ENCODE measurements at regions not wholly inside any gene's neighbourhood (a gene's known extent, or its start where the extent isn't known, plus 50 kb on each side); places are given as distances from the start of the nearest gene placed in this dataset.

DNA sequence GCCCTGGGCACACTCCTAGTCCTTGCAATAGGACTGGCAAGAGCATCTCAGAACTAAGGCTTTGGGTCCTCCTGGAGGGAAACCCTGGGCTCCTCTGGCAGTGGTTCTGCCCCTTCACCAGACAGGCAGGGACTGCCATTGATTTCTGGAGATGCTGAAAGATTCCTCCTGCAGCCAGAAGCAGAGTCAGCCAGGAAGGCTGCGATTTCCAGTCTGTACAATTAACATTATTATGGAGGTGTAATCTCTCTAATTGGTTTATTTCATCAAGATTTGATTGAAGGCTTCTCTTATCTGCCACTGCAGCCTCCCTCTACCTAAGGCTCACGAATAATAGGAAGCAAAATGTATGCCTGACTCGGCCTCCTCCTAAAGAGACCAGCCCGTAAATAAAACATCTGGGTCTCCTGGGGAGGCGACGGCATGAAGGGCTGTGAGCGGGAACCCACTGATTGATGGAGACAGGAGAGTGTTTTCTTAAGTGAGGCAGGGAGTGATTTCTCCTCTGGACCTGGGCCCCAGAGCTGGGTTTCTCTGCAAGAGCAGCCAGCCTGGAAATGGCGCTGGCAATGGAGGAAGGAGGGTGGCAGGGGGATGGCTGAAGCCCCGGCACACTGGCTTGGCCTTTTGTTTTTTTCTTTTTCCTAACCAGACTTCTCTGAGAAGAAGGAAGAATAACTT lies 689.6 kb downstream of the DHX35 start:
- no peaks in the 10 kb centered on the region for H3K79me2 ChIP-seq (ENCODE audit: insufficient read depth, low read length)
- H3K4me2 ChIP-seq (ENCODE audit: insufficient read depth, low read length): no peak overlapping the region
- no peaks in the 10 kb centered on the region for H3K36me3 ChIP-seq (ENCODE audit: insufficient read depth, low read length)
- H3K27me3 ChIP-seq (ENCODE audit: insufficient read depth, low read length): no peaks in the 10 kb centered on the region
- H2AFZ ChIP-seq (ENCODE audit: low read length): no peak overlapping the region
- no peak overlapping the region for H3K27ac ChIP-seq (ENCODE audit: low read depth, low read length)
- no peak for DNase-seq (ENCODE audit: insufficient read length, low spot score, missing footprints)
- no peaks in the 10 kb centered on the region for H4K20me1 ChIP-seq (ENCODE audit: insufficient read depth, low read length)
- H3K4me3 ChIP-seq (ENCODE audit: insufficient read depth, low read length): no peak overlapping the region
- no peaks in the 10 kb centered on the region for H3K4me1 ChIP-seq (ENCODE audit: insufficient read depth, low read length)
- H3K9me3 ChIP-seq (ENCODE audit: low read depth, low read length): no peaks in the 10 kb centered on the region
- TF ChIP-seq, protein P1, sequence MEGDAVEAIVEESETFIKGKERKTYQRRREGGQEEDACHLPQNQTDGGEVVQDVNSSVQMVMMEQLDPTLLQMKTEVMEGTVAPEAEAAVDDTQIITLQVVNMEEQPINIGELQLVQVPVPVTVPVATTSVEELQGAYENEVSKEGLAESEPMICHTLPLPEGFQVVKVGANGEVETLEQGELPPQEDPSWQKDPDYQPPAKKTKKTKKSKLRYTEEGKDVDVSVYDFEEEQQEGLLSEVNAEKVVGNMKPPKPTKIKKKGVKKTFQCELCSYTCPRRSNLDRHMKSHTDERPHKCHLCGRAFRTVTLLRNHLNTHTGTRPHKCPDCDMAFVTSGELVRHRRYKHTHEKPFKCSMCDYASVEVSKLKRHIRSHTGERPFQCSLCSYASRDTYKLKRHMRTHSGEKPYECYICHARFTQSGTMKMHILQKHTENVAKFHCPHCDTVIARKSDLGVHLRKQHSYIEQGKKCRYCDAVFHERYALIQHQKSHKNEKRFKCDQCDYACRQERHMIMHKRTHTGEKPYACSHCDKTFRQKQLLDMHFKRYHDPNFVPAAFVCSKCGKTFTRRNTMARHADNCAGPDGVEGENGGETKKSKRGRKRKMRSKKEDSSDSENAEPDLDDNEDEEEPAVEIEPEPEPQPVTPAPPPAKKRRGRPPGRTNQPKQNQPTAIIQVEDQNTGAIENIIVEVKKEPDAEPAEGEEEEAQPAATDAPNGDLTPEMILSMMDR (IDR thresholded peaks at IDR 0.05; ENCODE audit: extremely low read depth, low read depth, low read length): no peak

DNA sequence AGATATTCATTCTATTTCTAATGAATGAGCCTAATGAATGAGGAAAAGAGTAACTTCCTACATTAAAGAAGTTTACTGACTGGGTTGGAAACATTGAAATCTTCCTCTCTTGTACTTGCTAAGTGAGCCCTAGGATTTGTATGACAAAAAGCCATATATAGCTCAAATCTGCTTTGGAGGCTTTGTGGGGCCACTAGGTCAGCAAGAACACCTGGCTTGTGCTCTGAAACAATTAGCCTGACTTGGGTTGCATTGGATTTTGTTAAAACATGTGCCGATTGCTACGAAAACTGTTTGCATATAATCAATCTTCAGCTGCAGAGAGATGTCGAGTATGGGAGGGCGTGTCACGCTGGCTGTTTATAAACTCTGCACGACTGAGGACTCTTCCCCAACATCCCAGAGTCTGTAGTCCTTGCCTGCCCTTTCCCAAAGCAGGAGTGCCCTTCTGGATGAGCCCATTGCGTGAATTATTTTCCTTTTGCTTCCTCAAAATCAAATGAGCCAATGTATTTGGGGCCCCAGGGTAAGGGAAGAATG lies 684.8 kb downstream of the DHX35 start:
- Histone ChIP-seq H3K4me3 (ENCODE audit: insufficient read depth, low read length) (no peak overlapping the region), H3K79me2 (ENCODE audit: insufficient read depth, low read length) (no peaks in the 10 kb centered on the region), H3K9me3 (ENCODE audit: low read depth, low read length) (no peaks in the 10 kb centered on the region), H3K4me1 (ENCODE audit: insufficient read depth, low read length) (no peaks in the 10 kb centered on the region), H3K36me3 (ENCODE audit: insufficient read depth, low read length) (no peaks in the 10 kb centered on the region), H3K4me2 (ENCODE audit: insufficient read depth, low read length) (no peak overlapping the region), H2AFZ (ENCODE audit: low read length) (no peak overlapping the region), H3K27me3 (ENCODE audit: insufficient read depth, low read length) (no peaks in the 10 kb centered on the region), H4K20me1 (ENCODE audit: insufficient read depth, low read length) (no peaks in the 10 kb centered on the region), H3K27ac (ENCODE audit: low read depth, low read length) (no peak overlapping the region)
- no peak for DNase-seq (ENCODE audit: insufficient read length, low spot score, missing footprints)
- TF ChIP-seq, protein P1 (IDR thresholded peaks at IDR 0.05; ENCODE audit: extremely low read depth, low read depth, low read length): no peak

GRCh38 chr20:39645131-39645530 lies 683.0 kb downstream of the DHX35 start:
- Histone ChIP-seq H3K9me3 (ENCODE audit: low read depth, low read length) (no peaks in the 10 kb centered on the region), H3K27ac (ENCODE audit: low read depth, low read length) (no peak overlapping the region), H3K4me1 (ENCODE audit: insufficient read depth, low read length) (no peaks in the 10 kb centered on the region)

GRCh38 chr20:39643292-39643691 lies 681.1 kb downstream of the DHX35 start:
- Histone ChIP-seq H3K36me3 (ENCODE audit: insufficient read depth, low read length) (no peaks in the 10 kb centered on the region), H2AFZ (ENCODE audit: low read length) (no peak overlapping the region), H3K9me3 (ENCODE audit: low read depth, low read length) (no peaks in the 10 kb centered on the region), H3K27me3 (ENCODE audit: insufficient read depth, low read length) (no peaks in the 10 kb centered on the region), H3K4me2 (ENCODE audit: insufficient read depth, low read length) (no peak overlapping the region), H3K4me1 (ENCODE audit: insufficient read depth, low read length) (no peaks in the 10 kb centered on the region), H4K20me1 (ENCODE audit: insufficient read depth, low read length) (no peaks in the 10 kb centered on the region), H3K79me2 (ENCODE audit: insufficient read depth, low read length) (no peaks in the 10 kb centered on the region), H3K27ac (ENCODE audit: low read depth, low read length) (no peak overlapping the region), H3K4me3 (ENCODE audit: insufficient read depth, low read length) (no peak overlapping the region)
- TF ChIP-seq, protein P1 (IDR thresholded peaks at IDR 0.05; ENCODE audit: extremely low read depth, low read depth, low read length): no peak
- DNase-seq (ENCODE audit: insufficient read length, low spot score, missing footprints): no peak

More at GRCh38 chr20:39645131-39645530, 683.0 kb downstream of the DHX35 start:
- Histone ChIP-seq H3K36me3 (ENCODE audit: insufficient read depth, low read length) (no peaks in the 10 kb centered on the region), H4K20me1 (ENCODE audit: insufficient read depth, low read length) (no peaks in the 10 kb centered on the region), H3K4me2 (ENCODE audit: insufficient read depth, low read length) (no peak overlapping the region), H2AFZ (ENCODE audit: low read length) (no peak overlapping the region), H3K27me3 (ENCODE audit: insufficient read depth, low read length) (no peaks in the 10 kb centered on the region), H3K79me2 (ENCODE audit: insufficient read depth, low read length) (no peaks in the 10 kb centered on the region), H3K4me3 (ENCODE audit: insufficient read depth, low read length) (no peak overlapping the region)
- no peak for DNase-seq (ENCODE audit: insufficient read length, low spot score, missing footprints)
- TF ChIP-seq, protein P1 (IDR thresholded peaks at IDR 0.05; ENCODE audit: extremely low read depth, low read depth, low read length): no peak
